ENCODE measurements at regions not wholly inside any gene's neighbourhood (a gene's known extent, or its start where the extent isn't known, plus 50 kb on each side); places are given as distances from the start of the nearest gene placed in this dataset.

- TF ChIP-seq CTCF (IDR thresholded peaks at IDR 0.05; ENCODE audit: insufficient read depth, low read length) (no peak), REST (IDR thresholded peaks at IDR 0.05; ENCODE audit: insufficient replicate concordance, low read depth) (no peak), POLR2AphosphoS5 (IDR thresholded peaks at IDR 0.05; ENCODE audit: low read depth) (no peak), GABPA (IDR thresholded peaks at IDR 0.05; ENCODE audit: low read depth) (no peak)
Observed at GRCh38 chr22:48433647-48434046, 1394.0 kb downstream of the BRD1 start.

All from HL-60 (cell line).